ENCODE measurements at regions not wholly inside any gene's neighbourhood (a gene's known extent, or its start where the extent isn't known, plus 50 kb on each side); places are given as distances from the start of the nearest gene placed in this dataset.

DNA sequence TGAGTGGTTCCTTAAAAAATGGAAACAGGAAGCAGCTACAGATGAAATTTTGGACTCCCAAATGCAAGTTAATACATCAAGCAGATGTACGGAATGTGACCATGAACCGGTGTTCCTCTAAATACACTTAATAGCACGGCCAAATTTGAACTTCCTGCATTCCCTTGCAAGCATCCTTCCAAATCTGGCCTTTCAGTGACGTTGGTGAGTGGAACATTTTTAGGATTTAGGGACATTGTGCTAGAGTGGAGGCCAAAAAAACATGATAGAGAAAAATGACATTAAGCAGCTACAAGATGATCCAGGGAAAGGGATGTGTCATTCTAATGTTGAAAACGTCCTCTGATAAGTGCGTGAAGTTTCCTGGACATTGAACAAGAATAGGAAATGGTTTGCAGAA is 62.1 kb downstream of the CTAGE1 start:
- H3K27ac ChIP-seq, result no peak overlapping the region
- no peaks in the 10 kb centered on the region for H3K4me1 ChIP-seq
- H3K27me3 ChIP-seq, result no peaks in the 10 kb centered on the region
- WGBS, 2 donors, result 61 to 81% methylated on average over 6 of the region's 6 CpGs
- H3K36me3 ChIP-seq, result no peaks in the 10 kb centered on the region
- H3K4me3 ChIP-seq (replicated peaks in 1 of 3), result no peak overlapping the region
- intact Hi-C loops (cut with DNase I), result loop anchor here (10.0 kb wide), 1 partner anchor 181 kb away; no protein-coding TSS in a partner anchor
- no peak for TF ChIP-seq POLR2A (IDR thresholded peaks at IDR 0.05)
- TF ChIP-seq, protein P1, sequence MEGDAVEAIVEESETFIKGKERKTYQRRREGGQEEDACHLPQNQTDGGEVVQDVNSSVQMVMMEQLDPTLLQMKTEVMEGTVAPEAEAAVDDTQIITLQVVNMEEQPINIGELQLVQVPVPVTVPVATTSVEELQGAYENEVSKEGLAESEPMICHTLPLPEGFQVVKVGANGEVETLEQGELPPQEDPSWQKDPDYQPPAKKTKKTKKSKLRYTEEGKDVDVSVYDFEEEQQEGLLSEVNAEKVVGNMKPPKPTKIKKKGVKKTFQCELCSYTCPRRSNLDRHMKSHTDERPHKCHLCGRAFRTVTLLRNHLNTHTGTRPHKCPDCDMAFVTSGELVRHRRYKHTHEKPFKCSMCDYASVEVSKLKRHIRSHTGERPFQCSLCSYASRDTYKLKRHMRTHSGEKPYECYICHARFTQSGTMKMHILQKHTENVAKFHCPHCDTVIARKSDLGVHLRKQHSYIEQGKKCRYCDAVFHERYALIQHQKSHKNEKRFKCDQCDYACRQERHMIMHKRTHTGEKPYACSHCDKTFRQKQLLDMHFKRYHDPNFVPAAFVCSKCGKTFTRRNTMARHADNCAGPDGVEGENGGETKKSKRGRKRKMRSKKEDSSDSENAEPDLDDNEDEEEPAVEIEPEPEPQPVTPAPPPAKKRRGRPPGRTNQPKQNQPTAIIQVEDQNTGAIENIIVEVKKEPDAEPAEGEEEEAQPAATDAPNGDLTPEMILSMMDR (IDR thresholded peaks at IDR 0.05), result no peak
- no peak for DNase-seq
- no peaks in the 10 kb centered on the region for H3K9me3 ChIP-seq

DNA sequence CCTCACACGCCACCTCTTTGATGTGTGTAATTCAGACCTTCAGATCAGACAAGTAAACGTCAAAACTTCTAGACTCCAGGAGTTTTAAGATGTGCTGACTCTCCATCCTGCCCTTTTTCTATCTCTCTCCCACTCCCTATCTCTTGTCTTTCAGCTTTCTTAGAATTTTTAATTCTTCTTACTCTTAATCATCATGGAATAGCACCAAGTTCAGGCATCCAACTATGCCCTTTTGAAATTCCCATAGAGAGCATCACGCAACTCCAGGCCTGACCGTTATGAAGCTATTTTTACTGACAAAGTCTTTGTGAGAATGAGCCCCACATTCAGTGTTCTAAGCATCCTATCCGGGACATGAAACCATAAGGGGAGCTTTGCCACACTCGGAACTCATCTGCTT is 62.6 kb downstream of the CTAGE1 start:
- Histone ChIP-seq H3K4me3 (replicated peaks in 1 of 3) (no peak overlapping the region), H3K27ac (no peak overlapping the region), H3K27me3 (no peaks in the 10 kb centered on the region), H3K4me1 (no peaks in the 10 kb centered on the region), H3K9me3 (no peaks in the 10 kb centered on the region), H3K36me3 (no peaks in the 10 kb centered on the region)
- DNase-seq, result no peak
- TF ChIP-seq, protein P1 (IDR thresholded peaks at IDR 0.05), result no peak
- TF ChIP-seq POLR2A (IDR thresholded peaks at IDR 0.05), result no peak
- WGBS, 2 donors, result 85 to 90% methylated on average over 6 of the region's 6 CpGs
- intact Hi-C loops (cut with DNase I), result loop anchor here (10.0 kb wide), 1 partner anchor 180 kb away; no protein-coding TSS in a partner anchor

DNA sequence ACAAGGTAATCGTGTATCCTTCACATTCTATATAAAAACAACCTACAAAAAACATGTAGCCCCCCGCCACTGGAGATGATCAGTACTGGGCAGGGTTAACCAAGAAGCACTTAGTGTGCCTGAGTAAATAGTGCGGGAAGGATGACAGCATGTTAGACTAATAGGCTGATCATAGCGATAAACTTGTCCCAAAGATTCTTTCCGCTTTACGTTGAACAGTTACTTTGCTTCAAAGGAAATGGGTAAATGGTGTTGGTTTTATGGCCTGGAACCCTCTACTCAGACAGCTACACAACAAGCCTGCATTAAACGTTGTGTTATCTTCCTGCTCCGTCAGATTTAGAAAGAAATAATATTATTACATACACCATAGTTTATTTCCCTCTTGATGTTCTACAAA is 67.7 kb downstream of the CTAGE1 start:
- WGBS, 2 donors, result 87 to 91% methylated on average over 8 of the region's 8 CpGs
- H3K4me1 ChIP-seq, result peaks cover 24 to 42% of the 10 kb centered on the region in 2 donors

DNA sequence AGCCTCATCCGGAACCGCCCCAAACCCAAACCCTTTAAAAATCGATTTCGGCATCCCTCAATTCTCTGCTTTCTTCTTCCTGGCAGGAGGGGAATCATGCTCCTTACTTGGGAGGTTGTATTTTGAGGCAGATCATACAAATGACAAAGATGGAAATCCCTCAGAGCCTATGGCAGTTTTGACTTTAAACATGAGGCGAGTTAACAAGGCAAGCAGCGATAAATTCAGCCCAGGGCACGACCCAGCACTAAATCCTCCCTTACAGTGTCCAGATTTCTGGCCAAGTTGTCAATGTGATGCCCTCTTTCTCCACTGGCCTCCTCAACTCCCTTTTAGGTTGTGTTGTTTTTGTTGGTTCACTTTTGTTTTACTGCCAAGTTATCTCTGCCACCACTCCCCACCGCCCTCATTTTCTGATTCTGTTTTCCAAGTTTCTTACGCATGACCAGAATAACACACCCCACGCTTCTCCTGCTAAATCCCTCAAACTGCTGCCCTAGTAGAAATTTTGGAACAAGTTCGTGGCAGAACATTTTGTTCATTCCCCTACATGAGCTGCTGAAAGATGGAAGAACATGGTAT is 68.3 kb downstream of the CTAGE1 start:
- Histone ChIP-seq H3K27me3 (no peaks in the 10 kb centered on the region), H3K27ac (peak overlapping the region; percentile 8 to 82 (median 58)), H3K9me3 (no peaks in the 10 kb centered on the region), H3K4me1 (peaks cover 24 to 45% of the 10 kb centered on the region in 2 donors), H3K4me3 (replicated peaks in 1 of 3) (peak overlapping the region in 2 of 3 donors; percentile 30 to 34), H3K36me3 (no peaks in the 10 kb centered on the region)
- DNase-seq, result no peak
- TF ChIP-seq, protein P1 (IDR thresholded peaks at IDR 0.05), result no peak
- 60% methylated on average over 11 of the region's 11 CpGs for WGBS, 2 donors
- intact Hi-C loops (cut with DNase I), result no loop called here

More for the DNA sequence above, 67.7 kb downstream of the CTAGE1 start:
- Histone ChIP-seq H3K9me3 (no peaks in the 10 kb centered on the region), H3K27me3 (no peaks in the 10 kb centered on the region), H3K27ac (no peak overlapping the region), H3K4me3 (replicated peaks in 1 of 3) (no peak overlapping the region), H3K36me3 (no peaks in the 10 kb centered on the region)
- TF ChIP-seq, protein P1 (IDR thresholded peaks at IDR 0.05), result no peak
- no peak for TF ChIP-seq POLR2A (IDR thresholded peaks at IDR 0.05)
- no peak for DNase-seq
- intact Hi-C loops (cut with DNase I), result loop anchor here (10.0 kb wide), 1 partner anchor 175 kb away; no protein-coding TSS in a partner anchor

DNA sequence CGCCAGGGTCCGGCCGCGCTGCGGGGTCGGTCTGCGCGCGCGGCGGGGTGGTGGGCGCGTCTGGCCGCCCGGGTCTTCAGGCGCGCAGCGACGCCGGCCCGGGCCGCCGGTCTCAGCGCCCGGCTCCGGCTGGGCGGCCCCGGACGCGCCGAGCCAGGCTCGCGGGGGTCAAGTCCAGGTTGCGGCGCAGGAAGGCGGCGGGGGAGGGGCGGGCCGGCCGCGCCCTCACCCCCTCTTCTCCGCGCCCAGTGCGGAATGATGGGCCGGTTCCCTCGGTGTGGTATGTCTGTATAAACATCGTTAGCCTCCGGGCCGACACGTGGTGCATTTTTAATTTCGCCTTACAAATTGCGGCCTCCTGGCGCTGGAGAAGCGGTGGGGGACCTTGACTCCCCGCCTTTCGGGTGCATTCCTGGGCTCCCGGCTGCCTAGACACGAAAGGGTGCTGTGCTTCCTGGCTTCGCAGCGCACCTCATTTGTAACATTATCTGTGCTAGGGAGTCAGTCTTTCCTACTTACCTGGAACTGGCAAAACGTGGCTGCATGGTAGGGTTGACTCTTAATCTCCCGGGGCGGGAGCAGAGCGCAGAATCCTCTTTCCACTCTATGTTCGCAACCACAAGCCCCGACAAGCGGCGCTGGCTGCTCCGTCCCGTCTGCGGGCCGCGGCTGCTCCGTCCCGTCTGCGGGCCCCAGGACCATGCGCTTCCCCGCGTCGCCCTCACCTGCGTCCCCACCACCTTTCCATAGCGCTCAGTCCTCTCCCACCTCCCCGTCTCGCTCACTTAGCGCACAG is 69.0 kb downstream of the CTAGE1 start:
- H3K27ac ChIP-seq, result peak overlapping the region; percentile 25 to 82 (median 58)
- 6 to 13% methylated on average over 37 to 56 of the region's 85 CpGs for WGBS, 2 donors
- intact Hi-C loops (cut with DNase I), result no loop called here
- no peaks in the 10 kb centered on the region for H3K9me3 ChIP-seq
- peak overlapping the region in 2 of 3 donors; percentile 30 to 36 for H3K4me3 ChIP-seq (replicated peaks in 1 of 3)
- no peaks in the 10 kb centered on the region for H3K36me3 ChIP-seq
- H3K27me3 ChIP-seq, result no peaks in the 10 kb centered on the region
- TF ChIP-seq, protein P1 (IDR thresholded peaks at IDR 0.05), result no peak
- TF ChIP-seq POLR2A (IDR thresholded peaks at IDR 0.05), result no peak
- DNase-seq, result peak; percentile 67 to 73
- peaks cover 24 to 45% of the 10 kb centered on the region in 2 donors for H3K4me1 ChIP-seq

Measured in thyroid gland (tissue), 4 donors.